ENCODE measurements at regions not wholly inside any gene's neighbourhood (a gene's known extent, or its start where the extent isn't known, plus 50 kb on each side); places are given as distances from the start of the nearest gene placed in this dataset.

GRCh38 chr4:181345931-181346330 is 897.3 kb upstream of the TENM3 start:
- DNase-seq (ENCODE audit: low read depth in 4 of 6, low spot score in 6 of 6) = peak in 1 of 6 donors; percentile 80
- Histone ChIP-seq H3K36me3 (ENCODE audit: control insufficient read depth, insufficient read depth, low read length) (no peaks in the 10 kb centered on the region), H3K9me3 (ENCODE audit: control insufficient read depth, insufficient read depth, low read length) (no peaks in the 10 kb centered on the region), H3K4me3 (ENCODE audit: low read depth, low read length) (no peak overlapping the region), H3K27ac (ENCODE audit: low read depth, low read length) (no peak overlapping the region), H3K4me1 (ENCODE audit: control insufficient read depth, insufficient read depth, low read length) (no peaks in the 10 kb centered on the region), H3K27me3 (ENCODE audit: control insufficient read depth, insufficient read depth, low read length) (no peaks in the 10 kb centered on the region)

GRCh38 chr4:181350615-181351415 is 892.4 kb upstream of the TENM3 start:
- no peaks in the 10 kb centered on the region for H3K9me3 ChIP-seq (ENCODE audit: control insufficient read depth, insufficient read depth, low read length)
- H3K36me3 ChIP-seq (ENCODE audit: control insufficient read depth, insufficient read depth, low read length) = no peaks in the 10 kb centered on the region
- no peak overlapping the region for H3K4me3 ChIP-seq (ENCODE audit: low read depth, low read length)
- no peak overlapping the region for H3K27ac ChIP-seq (ENCODE audit: low read depth, low read length)
- no peaks in the 10 kb centered on the region for H3K27me3 ChIP-seq (ENCODE audit: control insufficient read depth, insufficient read depth, low read length)
- WGBS (ENCODE audit: insufficient coverage) = 17% methylated on average over 3 of the region's 9 CpGs
- no peaks in the 10 kb centered on the region for H3K4me1 ChIP-seq (ENCODE audit: control insufficient read depth, insufficient read depth, low read length)
- DNase-seq (ENCODE audit: low read depth in 4 of 6, low spot score in 6 of 6) = peak in 4 of 6 donors; percentile 17 to 79 (median 45)

GRCh38 chr4:181364504-181364903 is 878.7 kb upstream of the TENM3 start:
- Histone ChIP-seq H3K9me3 (ENCODE audit: control insufficient read depth, insufficient read depth, low read length) (no peaks in the 10 kb centered on the region), H3K27ac (ENCODE audit: low read depth, low read length) (no peak overlapping the region), H3K4me3 (ENCODE audit: low read depth, low read length) (no peak overlapping the region), H3K36me3 (ENCODE audit: control insufficient read depth, insufficient read depth, low read length) (no peaks in the 10 kb centered on the region), H3K4me1 (ENCODE audit: control insufficient read depth, insufficient read depth, low read length) (no peaks in the 10 kb centered on the region), H3K27me3 (ENCODE audit: control insufficient read depth, insufficient read depth, low read length) (no peaks in the 10 kb centered on the region)
- 86% methylated on average over 3 of the region's 4 CpGs for WGBS (ENCODE audit: insufficient coverage)
- DNase-seq (ENCODE audit: low read depth in 4 of 6, low spot score in 6 of 6) = no peak

- H3K4me3 ChIP-seq (ENCODE audit: low read depth, low read length) = no peak overlapping the region
- no peaks in the 10 kb centered on the region for H3K27me3 ChIP-seq (ENCODE audit: control insufficient read depth, insufficient read depth, low read length)
- no peak for DNase-seq (ENCODE audit: low read depth in 4 of 6, low spot score in 6 of 6)
- no peak overlapping the region for H3K27ac ChIP-seq (ENCODE audit: low read depth, low read length)
- H3K36me3 ChIP-seq (ENCODE audit: control insufficient read depth, insufficient read depth, low read length) = no peaks in the 10 kb centered on the region
- no peaks in the 10 kb centered on the region for H3K4me1 ChIP-seq (ENCODE audit: control insufficient read depth, insufficient read depth, low read length)
- H3K9me3 ChIP-seq (ENCODE audit: control insufficient read depth, insufficient read depth, low read length) = no peaks in the 10 kb centered on the region
- WGBS (ENCODE audit: insufficient coverage) = 98% methylated on average over 16 of the region's 18 CpGs
These were observed 877.5 kb upstream of the TENM3 start for GRCh38 chr4:181365671-181366070.

GRCh38 chr4:181372014-181372413 is 871.2 kb upstream of the TENM3 start:
- H3K27ac ChIP-seq (ENCODE audit: low read depth, low read length) = no peak overlapping the region
- H3K27me3 ChIP-seq (ENCODE audit: control insufficient read depth, insufficient read depth, low read length) = no peaks in the 10 kb centered on the region
- WGBS (ENCODE audit: insufficient coverage) = no CpG with 5 or more reads among the region's 3 CpGs
- H3K4me1 ChIP-seq (ENCODE audit: control insufficient read depth, insufficient read depth, low read length) = no peaks in the 10 kb centered on the region
- no peak for DNase-seq (ENCODE audit: low read depth in 4 of 6, low spot score in 6 of 6)
- H3K9me3 ChIP-seq (ENCODE audit: control insufficient read depth, insufficient read depth, low read length) = no peaks in the 10 kb centered on the region
- no peaks in the 10 kb centered on the region for H3K36me3 ChIP-seq (ENCODE audit: control insufficient read depth, insufficient read depth, low read length)
- no peak overlapping the region for H3K4me3 ChIP-seq (ENCODE audit: low read depth, low read length)

- no peak for DNase-seq (ENCODE audit: low read depth in 4 of 6, low spot score in 6 of 6)
- no peaks in the 10 kb centered on the region for H3K9me3 ChIP-seq (ENCODE audit: control insufficient read depth, insufficient read depth, low read length)
- no peak overlapping the region for H3K4me3 ChIP-seq (ENCODE audit: low read depth, low read length)
- no peaks in the 10 kb centered on the region for H3K36me3 ChIP-seq (ENCODE audit: control insufficient read depth, insufficient read depth, low read length)
- no peaks in the 10 kb centered on the region for H3K27me3 ChIP-seq (ENCODE audit: control insufficient read depth, insufficient read depth, low read length)
- no peak overlapping the region for H3K27ac ChIP-seq (ENCODE audit: low read depth, low read length)
- H3K4me1 ChIP-seq (ENCODE audit: control insufficient read depth, insufficient read depth, low read length) = no peaks in the 10 kb centered on the region
- 86% methylated on average over 7 of the region's 8 CpGs for WGBS (ENCODE audit: insufficient coverage)
These were observed 867.1 kb upstream of the TENM3 start for GRCh38 chr4:181376058-181376457.

- Histone ChIP-seq H3K27me3 (ENCODE audit: control insufficient read depth, insufficient read depth, low read length) (no peaks in the 10 kb centered on the region), H3K27ac (ENCODE audit: low read depth, low read length) (no peak overlapping the region), H3K36me3 (ENCODE audit: control insufficient read depth, insufficient read depth, low read length) (no peaks in the 10 kb centered on the region), H3K4me1 (ENCODE audit: control insufficient read depth, insufficient read depth, low read length) (no peaks in the 10 kb centered on the region), H3K9me3 (ENCODE audit: control insufficient read depth, insufficient read depth, low read length) (no peaks in the 10 kb centered on the region), H3K4me3 (ENCODE audit: low read depth, low read length) (no peak overlapping the region)
- no CpG with 5 or more reads among the region's 1 CpG for WGBS (ENCODE audit: insufficient coverage)
- no peak for DNase-seq (ENCODE audit: low read depth in 4 of 6, low spot score in 6 of 6)
These were observed 855.1 kb upstream of the TENM3 start for GRCh38 chr4:181388061-181388460.

GRCh38 chr4:181416966-181417365 is 826.2 kb upstream of the TENM3 start:
- Histone ChIP-seq H3K27me3 (ENCODE audit: control insufficient read depth, insufficient read depth, low read length) (no peaks in the 10 kb centered on the region), H3K36me3 (ENCODE audit: control insufficient read depth, insufficient read depth, low read length) (no peaks in the 10 kb centered on the region), H3K9me3 (ENCODE audit: control insufficient read depth, insufficient read depth, low read length) (no peaks in the 10 kb centered on the region), H3K27ac (ENCODE audit: low read depth, low read length) (no peak overlapping the region), H3K4me1 (ENCODE audit: control insufficient read depth, insufficient read depth, low read length) (no peaks in the 10 kb centered on the region), H3K4me3 (ENCODE audit: low read depth, low read length) (no peak overlapping the region)
- no CpG with 5 or more reads among the region's 1 CpG for WGBS (ENCODE audit: insufficient coverage)
- DNase-seq (ENCODE audit: low read depth in 4 of 6, low spot score in 6 of 6) = peak in 2 of 6 donors; percentile 17 to 49

- 50% methylated on average over 5 of the region's 8 CpGs for WGBS (ENCODE audit: insufficient coverage)
- Histone ChIP-seq H3K9me3 (ENCODE audit: control insufficient read depth, insufficient read depth, low read length) (no peaks in the 10 kb centered on the region), H3K4me1 (ENCODE audit: control insufficient read depth, insufficient read depth, low read length) (no peaks in the 10 kb centered on the region), H3K27ac (ENCODE audit: low read depth, low read length) (no peak overlapping the region), H3K36me3 (ENCODE audit: control insufficient read depth, insufficient read depth, low read length) (no peaks in the 10 kb centered on the region), H3K4me3 (ENCODE audit: low read depth, low read length) (no peak overlapping the region), H3K27me3 (ENCODE audit: control insufficient read depth, insufficient read depth, low read length) (no peaks in the 10 kb centered on the region)
- DNase-seq (ENCODE audit: low read depth in 4 of 6, low spot score in 6 of 6) = peak in 1 of 6 donors; percentile 53
These were observed 824.7 kb upstream of the TENM3 start for GRCh38 chr4:181418496-181418895.

- DNase-seq (ENCODE audit: low read depth in 4 of 6, low spot score in 6 of 6) = no peak
- Histone ChIP-seq H3K36me3 (ENCODE audit: control insufficient read depth, insufficient read depth, low read length) (no peaks in the 10 kb centered on the region), H3K9me3 (ENCODE audit: control insufficient read depth, insufficient read depth, low read length) (no peaks in the 10 kb centered on the region), H3K4me3 (ENCODE audit: low read depth, low read length) (no peak overlapping the region), H3K27me3 (ENCODE audit: control insufficient read depth, insufficient read depth, low read length) (no peaks in the 10 kb centered on the region), H3K27ac (ENCODE audit: low read depth, low read length) (no peak overlapping the region), H3K4me1 (ENCODE audit: control insufficient read depth, insufficient read depth, low read length) (no peaks in the 10 kb centered on the region)
- WGBS (ENCODE audit: insufficient coverage) = 100% methylated on average over 2 of the region's 2 CpGs
These were observed 822.3 kb upstream of the TENM3 start for GRCh38 chr4:181420950-181421349.

Data from spinal cord (tissue), 9 donors.